HL-60 (cell line): ENCODE measurements at regions not wholly inside any gene's neighbourhood (a gene's known extent, or its start where the extent isn't known, plus 50 kb on each side); places are given as distances from the start of the nearest gene placed in this dataset.

Source experiments
- DNase-seq, 2 experiments: peaks; one replicate each; pipeline ENCODE4 v3.0.0-alpha.2; 2010 to 2020; ENCODE audit warnings: low read depth in 1 of 2, low spot score in 1 of 2
- H3K27ac ChIP-seq: fragments of 250-450 bp; sonication (Bioruptor Pico); replicated peaks from 2 replicates; pipeline ENCODE4 v1.5.1; 2020; ENCODE audit warnings: mild to moderate bottlenecking, moderate library complexity
- H3K27me3 ChIP-seq: fragments of 250-450 bp; sonication (Bioruptor Pico); 2 replicates; pipeline ENCODE4 v1.5.1; 2021; ENCODE audit warnings: mild to moderate bottlenecking, moderate library complexity; ENCODE audit not compliant: insufficient read depth, poor library complexity, severe bottlenecking
- H3K4me3 ChIP-seq: replicated peaks from 2 replicates; pipeline ENCODE4 v1.5.1; 2011; ENCODE audit warnings: mild to moderate bottlenecking, control low read depth, low read length; ENCODE audit not compliant: insufficient read depth
- CTCF ChIP-seq: IDR thresholded peaks from one replicate; pipeline ENCODE4 v1.5.1; 2011; ENCODE audit warnings: low read length, control low read depth, inconsistent platforms; ENCODE audit not compliant: insufficient read depth
- GABPA ChIP-seq: IDR thresholded peaks from 2 replicates; pipeline ENCODE4 v1.6.1; 2012; ENCODE audit warnings: low read depth
- POLR2AphosphoS5 ChIP-seq: IDR thresholded peaks from 2 replicates; pipeline ENCODE4 v1.6.1; 2012; ENCODE audit warnings: low read depth
- REST ChIP-seq: IDR thresholded peaks from 2 replicates; pipeline ENCODE4 v1.6.1; 2012; ENCODE audit warnings: low read depth; ENCODE audit not compliant: insufficient replicate concordance
- SPI1 ChIP-seq: IDR thresholded peaks from 2 replicates; pipeline ENCODE4 v1.6.1; 2012; ENCODE audit warnings: low read depth, mild to moderate bottlenecking, borderline replicate concordance

GRCh38 chr9:107174441-107174840, 108.6 kb upstream of the RAD23B start:
- Histone ChIP-seq H3K27me3 (no peaks in the 10 kb centered on the region), H3K4me3 (no peak overlapping the region), H3K27ac (no peak overlapping the region)
- DNase-seq, result no peak
- TF ChIP-seq SPI1 (no peak), REST (no peak), POLR2AphosphoS5 (no peak), GABPA (no peak), CTCF (no peak)

GRCh38 chr9:107175041-107175440, 108.0 kb upstream of the RAD23B start:
- no peak for TF ChIP-seq SPI1
- no peak for TF ChIP-seq REST
- no peak for TF ChIP-seq POLR2AphosphoS5
- TF ChIP-seq CTCF, result no peak
- no peak for TF ChIP-seq GABPA
- DNase-seq, result no peak
- Histone ChIP-seq H3K27me3 (no peaks in the 10 kb centered on the region), H3K4me3 (no peak overlapping the region), H3K27ac (no peak overlapping the region)

GRCh38 chr9:107175816-107176435, 107.2 kb upstream of the RAD23B start:
- Histone ChIP-seq H3K27ac (no peak overlapping the region), H3K27me3 (no peaks in the 10 kb centered on the region), H3K4me3 (no peak overlapping the region)
- no peak for DNase-seq
- TF ChIP-seq REST (no peak), GABPA (no peak), SPI1 (no peak), CTCF (no peak)
